GM23338 (cell line): ENCODE measurements at regions not wholly inside any gene's neighbourhood (a gene's known extent, or its start where the extent isn't known, plus 50 kb on each side); places are given as distances from the start of the nearest gene placed in this dataset.

ENCODE experiments used
- ATAC-seq: fragments of 200-7000 bp; cut with Tn5 transposase; 3 replicates; pipeline ENCODE4 v1.9.1; 2020
- DNase-seq: peaks from one replicate; pipeline ENCODE4 v3.0.0-alpha.2; 2015; ENCODE audit warnings: low spot score
- H2AFZ ChIP-seq: fragments of 200-600 bp; sonication (generic); 2 replicates; pipeline ENCODE4 v1.8.0; 2016; ENCODE audit warnings: antibody characterized with exemption, mild to moderate bottlenecking, moderate library complexity
- H3F3A ChIP-seq: fragments of 200-600 bp; sonication (generic); replicated peaks from 2 replicates; pipeline ENCODE4 v1.8.0; 2017; ENCODE audit warnings: antibody characterized with exemption, mixed run types, low read depth
- H3K27ac ChIP-seq: fragments of 200-600 bp; sonication (generic); 2 replicates; pipeline ENCODE4 v1.6.1; 2016; ENCODE audit warnings: low read depth
- H3K27me3 ChIP-seq: fragments of 200-600 bp; sonication (generic); 2 replicates; pipeline ENCODE4 v1.8.0; 2016; ENCODE audit warnings: mild to moderate bottlenecking, mixed run types, moderate library complexity; ENCODE audit not compliant: insufficient read depth
- H3K36me3 ChIP-seq: fragments of 200-600 bp; sonication (generic); 2 replicates; pipeline ENCODE4 v1.8.0; 2016; ENCODE audit warnings: mild to moderate bottlenecking; ENCODE audit not compliant: insufficient read depth
- H3K4me1 ChIP-seq: fragments of 200-600 bp; sonication (generic); 2 replicates; pipeline ENCODE4 v1.8.0; 2016; ENCODE audit warnings: mild to moderate bottlenecking, moderate library complexity; ENCODE audit not compliant: insufficient read depth
- H3K4me2 ChIP-seq: fragments of 200-600 bp; sonication (generic); 2 replicates; pipeline ENCODE4 v1.7.1; 2017; ENCODE audit warnings: mixed run types
- H3K4me3 ChIP-seq: fragments of 200-600 bp; sonication (generic); 2 replicates; pipeline ENCODE4 v1.6.1; 2016; ENCODE audit warnings: mixed run types
- H3K79me2 ChIP-seq: fragments of 200-600 bp; sonication (generic); replicated peaks from 2 replicates; pipeline ENCODE4 v1.8.0; 2017; ENCODE audit warnings: mild to moderate bottlenecking; ENCODE audit not compliant: insufficient read depth
- H3K9me2 ChIP-seq: fragments of 200-600 bp; sonication (generic); 2 replicates; pipeline ENCODE4 v1.8.0; 2017; ENCODE audit not compliant: insufficient read depth
- H4K20me1 ChIP-seq: fragments of 200-600 bp; sonication (generic); replicated peaks from 2 replicates; pipeline ENCODE4 v1.8.0; 2017; ENCODE audit warnings: mild to moderate bottlenecking; ENCODE audit not compliant: insufficient read depth
- H3K27ac Mint-ChIP-seq: 2 replicates; pipeline ENCODE4 v1.8.0; 2020; ENCODE audit warnings: inconsistent platforms, mild to moderate bottlenecking, moderate library complexity, mixed read lengths
- H3K27me3 Mint-ChIP-seq: 3 replicates; pipeline ENCODE4 v1.8.0; 2022; ENCODE audit warnings: low read depth, mild to moderate bottlenecking, moderate library complexity, mixed read lengths, inconsistent platforms; ENCODE audit not compliant: insufficient read depth, poor library complexity
- H3K36me3 Mint-ChIP-seq: 3 replicates; pipeline ENCODE4 v1.8.0; 2021; ENCODE audit warnings: low read depth, mild to moderate bottlenecking, inconsistent platforms, moderate library complexity, mixed read lengths
- H3K4me1 Mint-ChIP-seq: 3 replicates; pipeline ENCODE4 v1.8.0; 2020; ENCODE audit warnings: mild to moderate bottlenecking, inconsistent platforms, mixed read lengths
- H3K4me3 Mint-ChIP-seq: 3 replicates; pipeline ENCODE4 v1.8.0; 2021; ENCODE audit warnings: moderate library complexity, mild to moderate bottlenecking, inconsistent platforms, mixed read lengths
- H3K9me3 Mint-ChIP-seq: 3 replicates; pipeline ENCODE4 v1.8.0; 2020; ENCODE audit warnings: moderate library complexity, mild to moderate bottlenecking, inconsistent platforms, mixed read lengths
- CREB1 ChIP-seq: fragments of 250-450 bp; sonication (Bioruptor Pico); IDR thresholded peaks from 2 replicates; pipeline ENCODE4 v1.5.0; 2020; ENCODE audit warnings: low read depth, mild to moderate bottlenecking, moderate library complexity
- CTCF ChIP-seq, 2 experiments: fragments of 200-600 bp in 1 of 2; sonication (generic) in 1 of 2; conservative IDR thresholded peaks; 2 replicates each; pipeline versions ENCODE4 v1.5.1 to v1.6.1; 2016 to 2017; ENCODE audit warnings: antibody characterized with exemption in 2 of 2, low read depth in 2 of 2, mild to moderate bottlenecking in 2 of 2, moderate library complexity in 1 of 2
- EZH2 ChIP-seq: fragments of 200-600 bp; sonication (generic); IDR thresholded peaks from one replicate; pipeline ENCODE4 v1.8.0; 2017; ENCODE audit warnings: antibody characterized with exemption, mild to moderate bottlenecking, low read depth; ENCODE audit not compliant: unreplicated experiment
- EZH2phosphoT487 ChIP-seq: fragments of 200-600 bp; sonication (generic); IDR thresholded peaks from one replicate; pipeline ENCODE4 v1.8.1; 2018; ENCODE audit warnings: antibody characterized with exemption; ENCODE audit not compliant: unreplicated experiment
- JUNB ChIP-seq: IDR thresholded peaks from one replicate; pipeline ENCODE4 v1.6.1; 2016; ENCODE audit warnings: antibody characterized with exemption; ENCODE audit not compliant: unreplicated experiment
- NANOG ChIP-seq: IDR thresholded peaks from 2 replicates; pipeline ENCODE4 v1.6.1; 2016; ENCODE audit warnings: antibody characterized with exemption, borderline replicate concordance
- POLR2AphosphoS5 ChIP-seq: IDR thresholded peaks from 2 replicates; pipeline ENCODE4 v1.6.1; 2016; ENCODE audit warnings: antibody characterized with exemption, low read depth
- STAT1 ChIP-seq: IDR thresholded peaks from one replicate; pipeline ENCODE4 v1.6.1; 2016; ENCODE audit warnings: antibody characterized with exemption; ENCODE audit not compliant: unreplicated experiment
- ZNF114 ChIP-seq: fragments of 250-450 bp; sonication (Bioruptor Pico); IDR thresholded peaks from 2 replicates; pipeline ENCODE4 v1.5.0; 2020; ENCODE audit warnings: mild to moderate bottlenecking, moderate library complexity
- ZNF331 ChIP-seq: fragments of 250-450 bp; sonication (Bioruptor Pico); IDR thresholded peaks from 2 replicates; pipeline ENCODE4 v1.5.0; 2020; ENCODE audit warnings: low read depth, mild to moderate bottlenecking, moderate library complexity
- TF ChIP-seq, protein P1 (sequence below): IDR thresholded peaks from 2 replicates; pipeline ENCODE4 v1.6.1; 2016; ENCODE audit warnings: antibody characterized with exemption
- TF ChIP-seq, protein P2 (sequence below): fragments of 250-450 bp; sonication (Bioruptor Pico); IDR thresholded peaks from 2 replicates; pipeline ENCODE4 v1.5.0; 2020; ENCODE audit warnings: mild to moderate bottlenecking, moderate library complexity

DNA sequence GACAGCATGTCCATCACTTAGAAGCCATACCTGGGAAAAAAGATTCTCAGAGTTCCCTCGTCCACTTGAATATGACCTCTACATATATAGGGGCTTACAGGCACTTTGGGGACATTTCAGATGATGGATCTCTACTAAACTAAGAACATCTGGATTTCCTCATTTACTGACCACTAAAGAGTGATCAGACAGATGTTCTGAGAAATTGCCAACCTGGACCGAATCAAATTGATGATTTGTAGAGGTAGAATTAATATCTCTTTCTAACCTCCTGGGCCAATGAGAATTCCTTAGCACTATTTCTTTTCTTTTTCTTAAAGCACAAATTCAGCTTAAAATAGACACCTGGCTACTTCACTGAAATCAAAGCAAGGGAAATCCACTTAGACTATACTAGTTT, 422.7 kb downstream of the MTRR start:
- Histone ChIP-seq H3K27me3 (no peaks in the 10 kb centered on the region), H3K4me2 (no peak overlapping the region), H3K4me1 (no peaks in the 10 kb centered on the region), H3K9me2 (no peaks in the 10 kb centered on the region), H3K36me3 (no peaks in the 10 kb centered on the region), H3K27ac (no peak overlapping the region), H4K20me1 (no peaks in the 10 kb centered on the region), H2AFZ (no peak overlapping the region), H3K79me2 (no peaks in the 10 kb centered on the region), H3K4me3 (no peak overlapping the region), H3F3A (no peaks in the 10 kb centered on the region)
- TF ChIP-seq, protein P1, sequence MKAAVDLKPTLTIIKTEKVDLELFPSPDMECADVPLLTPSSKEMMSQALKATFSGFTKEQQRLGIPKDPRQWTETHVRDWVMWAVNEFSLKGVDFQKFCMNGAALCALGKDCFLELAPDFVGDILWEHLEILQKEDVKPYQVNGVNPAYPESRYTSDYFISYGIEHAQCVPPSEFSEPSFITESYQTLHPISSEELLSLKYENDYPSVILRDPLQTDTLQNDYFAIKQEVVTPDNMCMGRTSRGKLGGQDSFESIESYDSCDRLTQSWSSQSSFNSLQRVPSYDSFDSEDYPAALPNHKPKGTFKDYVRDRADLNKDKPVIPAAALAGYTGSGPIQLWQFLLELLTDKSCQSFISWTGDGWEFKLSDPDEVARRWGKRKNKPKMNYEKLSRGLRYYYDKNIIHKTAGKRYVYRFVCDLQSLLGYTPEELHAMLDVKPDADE = no peak
- no peak for TF ChIP-seq ZNF331 (CRISPR knock-in tag)
- no peak for TF ChIP-seq POLR2AphosphoS5
- TF ChIP-seq NANOG = no peak
- no peak for TF ChIP-seq ZNF114 (CRISPR knock-in tag)
- no peak for TF ChIP-seq EZH2
- TF ChIP-seq JUNB = no peak
- TF ChIP-seq STAT1 = no peak
- TF ChIP-seq CREB1 (CRISPR knock-in tag) = no peak
- TF ChIP-seq CTCF (conservative IDR thresholded peaks at IDR 0.05; ENCODE audit: low read depth in 2 of 2) = no peak
- no peak for DNase-seq
- H3K9me3 Mint-ChIP-seq = no peaks in the 10 kb centered on the region
- ATAC-seq = no peak
- H3K4me3 Mint-ChIP-seq = no peak overlapping the region
- H3K4me1 Mint-ChIP-seq = no peaks in the 10 kb centered on the region
- H3K27me3 Mint-ChIP-seq = no peaks in the 10 kb centered on the region
- no peak overlapping the region for H3K27ac Mint-ChIP-seq
- H3K36me3 Mint-ChIP-seq = no peaks in the 10 kb centered on the region

DNA sequence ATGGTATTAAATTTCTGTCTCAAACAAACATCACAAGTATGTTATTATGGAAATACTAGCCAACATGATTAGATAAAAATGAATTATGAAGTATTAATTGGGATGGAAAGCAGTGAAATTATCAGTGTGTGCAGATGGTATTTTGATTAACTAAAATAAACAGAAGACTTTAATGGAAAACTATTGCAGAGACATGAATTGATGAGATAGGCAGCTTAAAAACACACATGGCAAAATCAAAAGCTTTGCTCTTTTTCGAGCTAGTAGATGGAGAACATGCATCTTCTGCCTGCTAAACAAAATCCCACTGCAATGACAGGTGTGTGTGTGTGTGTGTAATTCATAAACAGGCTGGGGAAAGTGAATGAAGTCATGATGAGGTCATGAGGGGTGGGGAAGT, 426.2 kb downstream of the MTRR start:
- no peak overlapping the region for H2AFZ ChIP-seq
- 0 out of 3 replicates have a peak, but pooled peaks cover 2% of the 10 kb centered on the region for H3K4me1 Mint-ChIP-seq
- no peaks in the 10 kb centered on the region for H4K20me1 ChIP-seq
- no peaks in the 10 kb centered on the region for H3K27me3 Mint-ChIP-seq
- no peak for ATAC-seq
- no peak overlapping the region for H3K27ac Mint-ChIP-seq
- H3K4me3 ChIP-seq = no peak overlapping the region
- no peaks in the 10 kb centered on the region for H3K9me2 ChIP-seq
- H3K4me2 ChIP-seq = no peak overlapping the region
- H3K79me2 ChIP-seq = no peaks in the 10 kb centered on the region
- no peaks in the 10 kb centered on the region for H3K27me3 ChIP-seq
- no peaks in the 10 kb centered on the region for H3K9me3 Mint-ChIP-seq
- no peaks in the 10 kb centered on the region for H3K36me3 ChIP-seq
- no peak overlapping the region for H3K4me3 Mint-ChIP-seq
- no peak for DNase-seq
- H3K4me1 ChIP-seq = no peaks in the 10 kb centered on the region
- H3F3A ChIP-seq = no peaks in the 10 kb centered on the region
- no peaks in the 10 kb centered on the region for H3K36me3 Mint-ChIP-seq
- H3K27ac ChIP-seq = no peak overlapping the region
- no peak for TF ChIP-seq ZNF331 (CRISPR knock-in tag)
- TF ChIP-seq, protein P2, sequence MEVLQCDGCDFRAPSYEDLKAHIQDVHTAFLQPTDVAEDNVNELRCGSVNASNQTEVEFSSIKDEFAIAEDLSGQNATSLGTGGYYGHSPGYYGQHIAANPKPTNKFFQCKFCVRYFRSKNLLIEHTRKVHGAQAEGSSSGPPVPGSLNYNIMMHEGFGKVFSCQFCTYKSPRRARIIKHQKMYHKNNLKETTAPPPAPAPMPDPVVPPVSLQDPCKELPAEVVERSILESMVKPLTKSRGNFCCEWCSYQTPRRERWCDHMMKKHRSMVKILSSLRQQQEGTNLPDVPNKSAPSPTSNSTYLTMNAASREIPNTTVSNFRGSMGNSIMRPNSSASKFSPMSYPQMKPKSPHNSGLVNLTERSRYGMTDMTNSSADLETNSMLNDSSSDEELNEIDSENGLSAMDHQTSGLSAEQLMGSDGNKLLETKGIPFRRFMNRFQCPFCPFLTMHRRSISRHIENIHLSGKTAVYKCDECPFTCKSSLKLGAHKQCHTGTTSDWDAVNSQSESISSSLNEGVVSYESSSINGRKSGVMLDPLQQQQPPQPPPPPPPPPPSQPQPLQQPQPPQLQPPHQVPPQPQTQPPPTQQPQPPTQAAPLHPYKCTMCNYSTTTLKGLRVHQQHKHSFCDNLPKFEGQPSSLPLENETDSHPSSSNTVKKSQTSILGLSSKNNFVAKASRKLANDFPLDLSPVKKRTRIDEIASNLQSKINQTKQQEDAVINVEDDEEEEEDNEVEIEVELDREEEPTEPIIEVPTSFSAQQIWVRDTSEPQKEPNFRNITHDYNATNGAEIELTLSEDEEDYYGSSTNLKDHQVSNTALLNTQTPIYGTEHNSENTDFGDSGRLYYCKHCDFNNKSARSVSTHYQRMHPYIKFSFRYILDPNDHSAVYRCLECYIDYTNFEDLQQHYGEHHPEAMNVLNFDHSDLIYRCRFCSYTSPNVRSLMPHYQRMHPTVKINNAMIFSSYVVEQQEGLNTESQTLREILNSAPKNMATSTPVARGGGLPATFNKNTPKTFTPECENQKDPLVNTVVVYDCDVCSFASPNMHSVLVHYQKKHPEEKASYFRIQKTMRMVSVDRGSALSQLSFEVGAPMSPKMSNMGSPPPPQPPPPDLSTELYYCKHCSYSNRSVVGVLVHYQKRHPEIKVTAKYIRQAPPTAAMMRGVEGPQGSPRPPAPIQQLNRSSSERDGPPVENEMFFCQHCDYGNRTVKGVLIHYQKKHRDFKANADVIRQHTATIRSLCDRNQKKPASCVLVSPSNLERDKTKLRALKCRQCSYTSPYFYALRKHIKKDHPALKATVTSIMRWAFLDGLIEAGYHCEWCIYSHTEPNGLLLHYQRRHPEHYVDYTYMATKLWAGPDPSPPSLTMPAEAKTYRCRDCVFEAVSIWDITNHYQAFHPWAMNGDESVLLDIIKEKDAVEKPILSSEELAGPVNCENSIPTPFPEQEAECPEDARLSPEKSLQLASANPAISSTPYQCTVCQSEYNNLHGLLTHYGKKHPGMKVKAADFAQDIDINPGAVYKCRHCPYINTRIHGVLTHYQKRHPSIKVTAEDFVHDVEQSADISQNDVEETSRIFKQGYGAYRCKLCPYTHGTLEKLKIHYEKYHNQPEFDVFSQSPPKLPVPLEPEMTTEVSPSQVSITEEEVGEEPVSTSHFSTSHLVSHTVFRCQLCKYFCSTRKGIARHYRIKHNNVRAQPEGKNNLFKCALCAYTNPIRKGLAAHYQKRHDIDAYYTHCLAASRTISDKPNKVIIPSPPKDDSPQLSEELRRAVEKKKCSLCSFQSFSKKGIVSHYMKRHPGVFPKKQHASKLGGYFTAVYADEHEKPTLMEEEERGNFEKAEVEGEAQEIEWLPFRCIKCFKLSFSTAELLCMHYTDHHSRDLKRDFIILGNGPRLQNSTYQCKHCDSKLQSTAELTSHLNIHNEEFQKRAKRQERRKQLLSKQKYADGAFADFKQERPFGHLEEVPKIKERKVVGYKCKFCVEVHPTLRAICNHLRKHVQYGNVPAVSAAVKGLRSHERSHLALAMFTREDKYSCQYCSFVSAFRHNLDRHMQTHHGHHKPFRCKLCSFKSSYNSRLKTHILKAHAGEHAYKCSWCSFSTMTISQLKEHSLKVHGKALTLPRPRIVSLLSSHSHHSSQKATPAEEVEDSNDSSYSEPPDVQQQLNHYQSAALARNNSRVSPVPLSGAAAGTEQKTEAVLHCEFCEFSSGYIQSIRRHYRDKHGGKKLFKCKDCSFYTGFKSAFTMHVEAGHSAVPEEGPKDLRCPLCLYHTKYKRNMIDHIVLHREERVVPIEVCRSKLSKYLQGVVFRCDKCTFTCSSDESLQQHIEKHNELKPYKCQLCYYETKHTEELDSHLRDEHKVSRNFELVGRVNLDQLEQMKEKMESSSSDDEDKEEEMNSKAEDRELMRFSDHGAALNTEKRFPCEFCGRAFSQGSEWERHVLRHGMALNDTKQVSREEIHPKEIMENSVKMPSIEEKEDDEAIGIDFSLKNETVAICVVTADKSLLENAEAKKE = no peak
- no peak for TF ChIP-seq POLR2AphosphoS5
- TF ChIP-seq NANOG = no peak
- no peak for TF ChIP-seq STAT1
- TF ChIP-seq EZH2phosphoT487 = no peak
